Spinal cord (tissue), 9 donors: ENCODE measurements at regions not wholly inside any gene's neighbourhood (a gene's known extent, or its start where the extent isn't known, plus 50 kb on each side); places are given as distances from the start of the nearest gene placed in this dataset.

ENCODE experiments used
- DNase-seq, 6 donors: peaks; one replicate each; pipeline versions ENCODE4 v3.0.0 to v3.0.0-alpha.2; 2013 to 2015; ENCODE audit warnings: low spot score in 6 of 6, low read depth in 4 of 6
- H3K27ac ChIP-seq: one replicate; pipeline ENCODE4 v1.5.1; 2013; ENCODE audit warnings: low read depth, low read length, control low read depth
- H3K27me3 ChIP-seq: one replicate; pipeline ENCODE4 v1.6.1; 2013; ENCODE audit warnings: low read length; ENCODE audit not compliant: control insufficient read depth, insufficient read depth
- H3K36me3 ChIP-seq: one replicate; pipeline ENCODE4 v1.6.1; 2013; ENCODE audit warnings: low read length; ENCODE audit not compliant: control insufficient read depth, insufficient read depth
- H3K4me1 ChIP-seq: one replicate; pipeline ENCODE4 v1.6.1; 2013; ENCODE audit warnings: low read length; ENCODE audit not compliant: control insufficient read depth, insufficient read depth
- H3K4me3 ChIP-seq: one replicate; pipeline ENCODE4 v1.5.1; 2013; ENCODE audit warnings: low read depth, low read length, control low read depth
- H3K9me3 ChIP-seq: one replicate; pipeline ENCODE4 v1.6.1; 2013; ENCODE audit warnings: low read length; ENCODE audit not compliant: control insufficient read depth, insufficient read depth
- WGBS: methylation state at CpG from one replicate; pipeline ENCODE4 v1.1.5; 2013; ENCODE audit warnings: missing lambda C conversion rate; ENCODE audit not compliant: insufficient coverage; 5-methylcytosine and 5-hydroxymethylcytosine counted together
- donor health status: healthy.

DNA sequence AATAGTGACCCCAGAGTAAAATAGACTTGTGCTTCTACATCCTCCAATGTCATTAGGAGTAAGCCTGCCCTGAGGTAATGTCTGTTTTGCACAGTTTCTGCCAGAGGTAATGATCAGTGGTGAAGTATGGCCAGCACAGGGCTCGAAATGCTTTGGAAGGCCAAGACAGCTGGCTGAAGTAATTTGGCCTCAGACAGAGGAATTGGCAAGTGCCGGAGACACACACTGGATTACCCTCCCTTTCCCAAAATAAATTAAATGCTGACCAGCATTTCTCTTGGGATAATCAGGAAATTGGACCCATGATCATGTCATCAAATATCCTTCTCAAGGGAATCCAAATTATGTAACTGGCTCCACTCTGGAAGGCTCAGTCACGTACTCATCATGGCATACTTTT, 379.0 kb upstream of the CHST9 start:
- DNase-seq, result no peak
- Histone ChIP-seq H3K4me3 (no peak overlapping the region), H3K9me3 (no peaks in the 10 kb centered on the region), H3K27me3 (no peaks in the 10 kb centered on the region), H3K36me3 (no peaks in the 10 kb centered on the region), H3K27ac (no peak overlapping the region), H3K4me1 (no peaks in the 10 kb centered on the region)
- 80% methylated on average over 1 of the region's 3 CpGs for WGBS

GRCh38 chr18:27558388-27559155, 373.5 kb upstream of the CHST9 start:
- no peak overlapping the region for H3K4me3 ChIP-seq
- no peaks in the 10 kb centered on the region for H3K36me3 ChIP-seq
- H3K9me3 ChIP-seq, result no peaks in the 10 kb centered on the region
- WGBS, result 88% methylated on average over 1 of the region's 4 CpGs
- no peak overlapping the region for H3K27ac ChIP-seq
- no peak for DNase-seq
- no peaks in the 10 kb centered on the region for H3K4me1 ChIP-seq
- H3K27me3 ChIP-seq, result no peaks in the 10 kb centered on the region

GRCh38 chr18:27556741-27557140, 371.6 kb upstream of the CHST9 start:
- Histone ChIP-seq H3K9me3 (no peaks in the 10 kb centered on the region), H3K27ac (no peak overlapping the region), H3K36me3 (no peaks in the 10 kb centered on the region), H3K4me3 (no peak overlapping the region), H3K27me3 (no peaks in the 10 kb centered on the region), H3K4me1 (no peaks in the 10 kb centered on the region)
- no peak for DNase-seq
- 75% methylated on average over 1 of the region's 4 CpGs for WGBS

- no peaks in the 10 kb centered on the region for H3K36me3 ChIP-seq
- WGBS, result 100% methylated on average over 3 of the region's 6 CpGs
- H3K27ac ChIP-seq, result no peak overlapping the region
- DNase-seq, result no peak
- H3K27me3 ChIP-seq, result no peaks in the 10 kb centered on the region
- no peak overlapping the region for H3K4me3 ChIP-seq
- H3K9me3 ChIP-seq, result no peaks in the 10 kb centered on the region
- no peaks in the 10 kb centered on the region for H3K4me1 ChIP-seq
Observed at GRCh38 chr18:27549335-27550039, 364.4 kb upstream of the CHST9 start.

- Histone ChIP-seq H3K27ac (no peak overlapping the region), H3K36me3 (no peaks in the 10 kb centered on the region), H3K4me3 (no peak overlapping the region), H3K27me3 (no peaks in the 10 kb centered on the region), H3K4me1 (no peaks in the 10 kb centered on the region), H3K9me3 (no peaks in the 10 kb centered on the region)
- no peak for DNase-seq
- WGBS, result 85% methylated on average over 2 of the region's 3 CpGs
Observed at GRCh38 chr18:27546991-27547390, 361.9 kb upstream of the CHST9 start.

DNA sequence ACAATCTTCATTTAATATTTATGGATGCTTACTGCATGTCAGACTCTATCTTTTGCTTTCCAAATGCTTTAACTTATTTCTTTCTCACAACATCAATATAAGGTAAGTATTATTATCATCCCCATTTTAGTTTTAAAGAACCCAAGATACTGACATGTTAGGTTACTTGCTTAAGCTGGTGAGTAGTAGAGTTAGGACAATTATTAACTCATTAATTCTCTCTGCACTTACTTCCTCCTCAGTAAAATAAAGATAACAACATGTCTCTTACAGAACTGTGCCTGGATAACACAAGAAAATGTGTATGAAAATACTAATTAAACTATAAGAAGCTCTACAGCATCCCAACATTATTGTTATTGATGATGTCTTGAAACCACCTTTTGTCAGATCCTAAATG, 359.1 kb upstream of the CHST9 start:
- Histone ChIP-seq H3K27ac (no peak overlapping the region), H3K4me3 (no peak overlapping the region), H3K9me3 (no peaks in the 10 kb centered on the region), H3K36me3 (no peaks in the 10 kb centered on the region), H3K4me1 (no peaks in the 10 kb centered on the region), H3K27me3 (no peaks in the 10 kb centered on the region)
- DNase-seq, result no peak

- Histone ChIP-seq H3K4me3 (no peak overlapping the region), H3K27ac (no peak overlapping the region), H3K36me3 (no peaks in the 10 kb centered on the region), H3K27me3 (no peaks in the 10 kb centered on the region), H3K9me3 (no peaks in the 10 kb centered on the region), H3K4me1 (no peaks in the 10 kb centered on the region)
- no CpG with 5 or more reads among the region's 3 CpGs for WGBS
- no peak for DNase-seq
Observed at GRCh38 chr18:27541293-27541692, 356.2 kb upstream of the CHST9 start.

GRCh38 chr18:27540111-27540510, 355.0 kb upstream of the CHST9 start:
- 16% methylated on average over 4 of the region's 6 CpGs for WGBS
- peak in 2 of 6 donors; percentile 13 to 52 for DNase-seq
- H3K27me3 ChIP-seq, result no peaks in the 10 kb centered on the region
- H3K4me3 ChIP-seq, result no peak overlapping the region
- H3K4me1 ChIP-seq, result no peaks in the 10 kb centered on the region
- no peaks in the 10 kb centered on the region for H3K36me3 ChIP-seq
- H3K27ac ChIP-seq, result no peak overlapping the region
- H3K9me3 ChIP-seq, result no peaks in the 10 kb centered on the region

GRCh38 chr18:27528925-27529521, 343.9 kb upstream of the CHST9 start:
- H3K27me3 ChIP-seq, result no peaks in the 10 kb centered on the region
- no peak overlapping the region for H3K27ac ChIP-seq
- DNase-seq, result no peak
- H3K4me1 ChIP-seq, result no peaks in the 10 kb centered on the region
- no CpG with 5 or more reads among the region's 2 CpGs for WGBS
- H3K4me3 ChIP-seq, result no peak overlapping the region
- no peaks in the 10 kb centered on the region for H3K9me3 ChIP-seq
- H3K36me3 ChIP-seq, result no peaks in the 10 kb centered on the region

DNA sequence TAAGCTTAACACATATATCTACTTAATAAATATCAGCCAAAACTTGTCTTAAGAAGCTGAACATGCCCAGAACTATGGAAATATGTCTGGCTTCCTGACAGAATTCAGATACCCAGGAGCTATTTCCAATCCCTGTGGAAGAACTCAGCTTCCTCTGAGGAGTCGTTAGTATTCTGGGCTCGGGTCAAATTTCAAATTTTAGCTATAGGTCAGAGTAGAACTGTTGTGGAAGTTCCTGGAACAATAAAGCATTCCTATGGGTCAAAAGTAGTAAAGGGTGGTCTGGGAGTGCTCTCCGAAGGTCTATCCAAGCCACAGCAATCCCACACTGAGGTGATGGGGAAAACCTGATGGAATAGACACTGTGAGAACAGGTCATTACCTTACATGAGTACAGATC, 342.7 kb upstream of the CHST9 start:
- Histone ChIP-seq H3K4me3 (no peak overlapping the region), H3K27ac (no peak overlapping the region), H3K9me3 (no peaks in the 10 kb centered on the region), H3K36me3 (no peaks in the 10 kb centered on the region), H3K27me3 (no peaks in the 10 kb centered on the region), H3K4me1 (no peaks in the 10 kb centered on the region)
- peak in 1 of 6 donors; percentile 8 for DNase-seq
- WGBS, result no CpG with 5 or more reads among the region's 3 CpGs
